CD14-positive monocyte (primary cell): ENCODE measurements at regions not wholly inside any gene's neighbourhood (a gene's known extent, or its start where the extent isn't known, plus 50 kb on each side); places are given as distances from the start of the nearest gene placed in this dataset.

Source experiments
- DNase-seq, 3 donors: peaks; one replicate each; pipeline ENCODE4 v3.0.0-alpha.2; 2011 to 2022
- H2AFZ ChIP-seq: 2 replicates; pipeline ENCODE4 v1.6.0; 2012; ENCODE audit warnings: mild to moderate bottlenecking, low read depth, low read length, inconsistent platforms; ENCODE audit not compliant: insufficient read depth, poor library complexity, severe bottlenecking
- H3K27ac ChIP-seq, 2 donors: 1 replicate in 1 of 2; 2 replicates in 1 of 2; pipeline ENCODE4 v1.5.1; 2012 to 2013; ENCODE audit warnings: low read length in 2 of 2, control low read depth in 1 of 2, inconsistent platforms in 1 of 2, low read depth in 1 of 2, mild to moderate bottlenecking in 1 of 2
- H3K27me3 ChIP-seq, 2 donors: one replicate each; pipeline versions ENCODE4 v1.6.0 to v1.6.1; 2011 to 2013; ENCODE audit warnings: low read length in 2 of 2; ENCODE audit not compliant: control insufficient read depth in 2 of 2, insufficient read depth in 2 of 2
- H3K36me3 ChIP-seq, 2 donors: replicated peaks in 1 of 2; 1 replicate in 1 of 2; 2 replicates in 1 of 2; pipeline versions ENCODE4 v1.5.1 to v1.6.1; 2012 to 2013; ENCODE audit warnings: low read length in 2 of 2, control low read depth in 1 of 2, inconsistent platforms in 1 of 2, mild to moderate bottlenecking in 1 of 2; ENCODE audit not compliant: insufficient read depth in 2 of 2, control insufficient read depth in 1 of 2
- H3K4me1 ChIP-seq, 2 donors: 1 replicate in 1 of 2; 2 replicates in 1 of 2; pipeline versions ENCODE4 v1.5.1 to v1.6.1; 2012 to 2013; ENCODE audit warnings: low read length in 2 of 2, control low read depth in 1 of 2, inconsistent platforms in 1 of 2, mild to moderate bottlenecking in 1 of 2, moderate library complexity in 1 of 2; ENCODE audit not compliant: insufficient read depth in 2 of 2, control insufficient read depth in 1 of 2
- H3K4me2 ChIP-seq: replicated peaks from 2 replicates; pipeline ENCODE3; 2012; ENCODE audit warnings: low read length, moderate library complexity, mild to moderate bottlenecking; ENCODE audit not compliant: poor library complexity, severe bottlenecking; ENCODE audit errors: extremely low read depth
- H3K4me3 ChIP-seq, 3 experiments: fragments of 200-600 bp in 1 of 3; sonication (generic) in 1 of 3; replicated peaks in 1 of 3; 1 replicate in 2 of 3; 2 replicates in 1 of 3; pipeline ENCODE4 v1.5.1; 2011 to 2013; ENCODE audit warnings: low read length in 3 of 3, mild to moderate bottlenecking in 3 of 3, control low read depth in 2 of 3, low read depth in 2 of 3, inconsistent platforms in 1 of 3, moderate library complexity in 1 of 3
- H3K79me2 ChIP-seq: 2 replicates; pipeline ENCODE4 v1.6.0; 2012; ENCODE audit warnings: mild to moderate bottlenecking, control low read depth, inconsistent platforms, low read length, moderate library complexity; ENCODE audit not compliant: insufficient read depth
- H3K9ac ChIP-seq: 2 replicates; pipeline ENCODE4 v1.6.0; 2017; ENCODE audit warnings: low read length, mild to moderate bottlenecking; ENCODE audit not compliant: insufficient read depth, poor library complexity, severe bottlenecking
- H3K9me3 ChIP-seq, 2 donors: replicated peaks in 1 of 2; 1 replicate in 1 of 2; 2 replicates in 1 of 2; pipeline versions ENCODE4 v1.5.1 to v1.6.1; 2012 to 2013; ENCODE audit warnings: low read length in 2 of 2, control low read depth in 1 of 2; ENCODE audit not compliant: control insufficient read depth in 1 of 2, insufficient read depth in 1 of 2
- H4K20me1 ChIP-seq: 2 replicates; pipeline ENCODE4 v1.6.0; 2012; ENCODE audit warnings: mild to moderate bottlenecking, low read length, control low read depth, moderate library complexity; ENCODE audit not compliant: insufficient read depth
- H3K27ac Mint-ChIP-seq, 7 donors: one replicate each; pipeline ENCODE4 v1.8.0; 2020; ENCODE audit warnings: mild to moderate bottlenecking in 7 of 7, mixed read lengths in 7 of 7, moderate library complexity in 6 of 7, inconsistent platforms in 2 of 7
- H3K27me3 Mint-ChIP-seq, 3 donors: one replicate each; pipeline ENCODE4 v1.8.0; 2021 to 2022; ENCODE audit warnings: low read depth in 3 of 3, mild to moderate bottlenecking in 3 of 3, mixed read lengths in 3 of 3, moderate library complexity in 3 of 3, inconsistent platforms in 1 of 3
- H3K36me3 Mint-ChIP-seq, 2 donors: one replicate each; pipeline ENCODE4 v1.8.0; 2020; ENCODE audit warnings: mixed read lengths in 2 of 2, inconsistent platforms in 1 of 2, mild to moderate bottlenecking in 1 of 2
- H3K4me1 Mint-ChIP-seq: one replicate; pipeline ENCODE4 v1.8.0; 2020; ENCODE audit warnings: mild to moderate bottlenecking, mixed read lengths
- H3K4me3 Mint-ChIP-seq, 2 donors: one replicate each; pipeline ENCODE4 v1.8.0; 2020; ENCODE audit warnings: mild to moderate bottlenecking in 2 of 2, mixed read lengths in 2 of 2, moderate library complexity in 1 of 2
- H3K9me3 Mint-ChIP-seq, 7 donors: one replicate each; pipeline ENCODE4 v1.8.0; 2020 to 2022; ENCODE audit warnings: mixed read lengths in 7 of 7, mild to moderate bottlenecking in 6 of 7, moderate library complexity in 6 of 7, inconsistent platforms in 2 of 7
- WGBS: methylation state at CpG from one replicate; pipeline ENCODE4 v1.1.5; 2013; ENCODE audit warnings: missing lambda C conversion rate; ENCODE audit not compliant: insufficient coverage; 5-methylcytosine and 5-hydroxymethylcytosine counted together
- intact Hi-C, 2 donors: fragments of 100-400 bp; cut with micrococcal nuclease; formaldehyde crosslinking; loops; one replicate each; pipeline versions ENCODE4 v1.15.0 to v1.15.1; 2023
- TF ChIP-seq, protein P1 (sequence below): fragments of 200-600 bp; IDR thresholded peaks from one replicate; pipeline ENCODE4 v1.8.0; 2022; ENCODE audit warnings: antibody characterized with exemption, mild to moderate bottlenecking

DNA sequence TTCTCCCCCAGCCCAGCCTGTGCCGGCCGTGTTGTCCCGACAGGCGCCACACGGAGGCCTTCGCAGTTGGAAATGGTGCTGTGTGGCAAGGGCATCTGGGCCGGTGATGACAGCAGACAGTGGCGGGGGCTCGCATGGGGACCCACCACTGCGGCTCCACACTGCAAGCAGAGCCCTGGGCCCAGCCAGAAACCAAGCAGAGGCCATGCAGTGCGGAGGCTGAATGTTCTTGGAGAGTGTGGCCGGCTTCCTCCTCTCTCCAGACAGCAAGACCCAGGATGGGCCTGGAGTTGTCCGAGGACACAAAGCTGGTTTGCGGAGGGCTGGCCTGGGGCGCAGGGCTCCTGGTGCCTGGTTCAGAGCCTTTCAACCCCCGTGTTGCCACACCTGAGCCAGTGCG, 104.6 kb downstream of the SIK1 start:
- 96% methylated on average over 14 of the region's 17 CpGs for WGBS
- H3K4me3 ChIP-seq, result no peak overlapping the region
- no peak overlapping the region for H3K27ac ChIP-seq
- H3K9ac ChIP-seq, result no peak overlapping the region
- Mint-ChIP-seq H3K4me3 (no peak overlapping the region), H3K27ac (no peak overlapping the region), H3K36me3 (no peaks in the 10 kb centered on the region), H3K27me3 (peaks cover 4 to 8% (median 6%) of the 10 kb centered on the region in 3 donors), H3K9me3 (peaks cover 2 to 11% (median 7%) of the 10 kb centered on the region in 7 donors), H3K4me1 (peaks cover 6% of the 10 kb centered on the region)
- no peaks in the 10 kb centered on the region for H3K27me3 ChIP-seq
- no peak overlapping the region for H3K4me2 ChIP-seq
- TF ChIP-seq, protein P1, sequence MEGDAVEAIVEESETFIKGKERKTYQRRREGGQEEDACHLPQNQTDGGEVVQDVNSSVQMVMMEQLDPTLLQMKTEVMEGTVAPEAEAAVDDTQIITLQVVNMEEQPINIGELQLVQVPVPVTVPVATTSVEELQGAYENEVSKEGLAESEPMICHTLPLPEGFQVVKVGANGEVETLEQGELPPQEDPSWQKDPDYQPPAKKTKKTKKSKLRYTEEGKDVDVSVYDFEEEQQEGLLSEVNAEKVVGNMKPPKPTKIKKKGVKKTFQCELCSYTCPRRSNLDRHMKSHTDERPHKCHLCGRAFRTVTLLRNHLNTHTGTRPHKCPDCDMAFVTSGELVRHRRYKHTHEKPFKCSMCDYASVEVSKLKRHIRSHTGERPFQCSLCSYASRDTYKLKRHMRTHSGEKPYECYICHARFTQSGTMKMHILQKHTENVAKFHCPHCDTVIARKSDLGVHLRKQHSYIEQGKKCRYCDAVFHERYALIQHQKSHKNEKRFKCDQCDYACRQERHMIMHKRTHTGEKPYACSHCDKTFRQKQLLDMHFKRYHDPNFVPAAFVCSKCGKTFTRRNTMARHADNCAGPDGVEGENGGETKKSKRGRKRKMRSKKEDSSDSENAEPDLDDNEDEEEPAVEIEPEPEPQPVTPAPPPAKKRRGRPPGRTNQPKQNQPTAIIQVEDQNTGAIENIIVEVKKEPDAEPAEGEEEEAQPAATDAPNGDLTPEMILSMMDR, result no peak
- H3K4me1 ChIP-seq, result no peaks in the 10 kb centered on the region
- no peaks in the 10 kb centered on the region for H3K79me2 ChIP-seq
- H3K9me3 ChIP-seq, result peaks cover 0 to 9% of the 10 kb centered on the region in 2 donors
- H3K36me3 ChIP-seq, result no peaks in the 10 kb centered on the region
- no peak for DNase-seq
- no peak overlapping the region for H2AFZ ChIP-seq
- intact Hi-C loops, result loop anchor here in 1 of 2 donors (10.0 kb wide), 1 partner anchor 302 kb away; no protein-coding TSS in a partner anchor
- no peaks in the 10 kb centered on the region for H4K20me1 ChIP-seq

- DNase-seq, result no peak
- TF ChIP-seq, protein P1, result no peak
- Mint-ChIP-seq H3K27me3 (peaks cover 6 to 8% (median 6%) of the 10 kb centered on the region in 3 donors), H3K36me3 (no peaks in the 10 kb centered on the region), H3K9me3 (peaks cover 2 to 17% (median 7%) of the 10 kb centered on the region in 7 donors), H3K4me3 (no peak overlapping the region), H3K27ac (no peak overlapping the region), H3K4me1 (peaks cover 6% of the 10 kb centered on the region)
- Histone ChIP-seq H3K9ac (no peak overlapping the region), H3K79me2 (no peaks in the 10 kb centered on the region), H3K4me3 (no peak overlapping the region), H3K9me3 (peaks cover 0 to 9% of the 10 kb centered on the region in 2 donors), H3K27ac (no peak overlapping the region), H3K4me2 (no peak overlapping the region), H3K27me3 (no peaks in the 10 kb centered on the region), H3K36me3 (no peaks in the 10 kb centered on the region), H3K4me1 (no peaks in the 10 kb centered on the region), H2AFZ (no peak overlapping the region), H4K20me1 (no peaks in the 10 kb centered on the region)
- intact Hi-C loops, result loop anchor here in 1 of 2 donors (10.0 kb wide), 1 partner anchor 303 kb away; no protein-coding TSS in a partner anchor
- WGBS, result 94% methylated on average over 5 of the region's 9 CpGs
Observed at GRCh38 chr21:43321611-43322010, 105.3 kb downstream of the SIK1 start.
